CD4-positive, alpha-beta T cell treated with Interferon alpha-2 for 1 hour (primary cell): ENCODE measurements at regions not wholly inside any gene's neighbourhood (a gene's known extent, or its start where the extent isn't known, plus 50 kb on each side); places are given as distances from the start of the nearest gene placed in this dataset.
"Not testable (repeated sequence)": the region's sequence is repeated elsewhere in the genome, so short reads cannot be mapped to it uniquely, and the experiment has no call there.

ENCODE experiments used
- DNase-seq, 2 donors: peaks; one replicate each; pipeline ENCODE4 v3.0.0-alpha.2; 2020 to 2022

- DNase-seq: no peak
Observed at GRCh38 chr18:5015213-5015612, 181.8 kb downstream of the AKAIN1 start.

- DNase-seq: not testable (repeated sequence)
Observed at GRCh38 chr18:5004031-5004820, 192.8 kb downstream of the AKAIN1 start.

GRCh38 chr18:4994710-4995109 is 202.3 kb downstream of the AKAIN1 start:
- DNase-seq: no peak

- DNase-seq: no peak
Observed at GRCh38 chr18:4987452-4988405, 209.3 kb downstream of the AKAIN1 start.

- DNase-seq: no peak
Observed at GRCh38 chr18:4986677-4987076, 210.4 kb downstream of the AKAIN1 start.

GRCh38 chr18:4986066-4986465 is 211.0 kb downstream of the AKAIN1 start:
- no peak for DNase-seq

- no peak for DNase-seq
Observed at GRCh38 chr18:4961121-4961909, 235.7 kb downstream of the AKAIN1 start.

GRCh38 chr18:4960578-4960977 is 236.5 kb downstream of the AKAIN1 start:
- DNase-seq: no peak

GRCh38 chr18:4931209-4931608 is 265.8 kb downstream of the AKAIN1 start:
- no peak for DNase-seq

- DNase-seq: no peak
Observed at GRCh38 chr18:4921548-4921947, 275.5 kb downstream of the AKAIN1 start.

GRCh38 chr18:4917509-4917908 is 279.5 kb downstream of the AKAIN1 start:
- not testable (repeated sequence) for DNase-seq

GRCh38 chr18:4908328-4908727 is 288.7 kb downstream of the AKAIN1 start:
- DNase-seq: no peak

- no peak for DNase-seq
Observed at GRCh38 chr18:4906856-4907255, 290.2 kb downstream of the AKAIN1 start.

- no peak for DNase-seq
Observed at GRCh38 chr18:4888251-4889040, 308.6 kb downstream of the AKAIN1 start.

- DNase-seq: no peak
Observed at GRCh38 chr18:4878480-4878879, 318.6 kb downstream of the AKAIN1 start.

- DNase-seq: no peak
Observed at GRCh38 chr18:4871197-4871596, 325.9 kb downstream of the AKAIN1 start.

GRCh38 chr18:4870177-4870773 is 326.8 kb downstream of the AKAIN1 start:
- no peak for DNase-seq

GRCh38 chr18:4869155-4869554 is 327.9 kb downstream of the AKAIN1 start:
- DNase-seq: no peak

- no peak for DNase-seq
Observed at GRCh38 chr18:4858379-4859127, 338.5 kb downstream of the AKAIN1 start.

GRCh38 chr18:4854671-4855070 is 342.4 kb downstream of the AKAIN1 start:
- no peak for DNase-seq
